OCI-LY1 (cell line): ENCODE measurements at regions not wholly inside any gene's neighbourhood (a gene's known extent, or its start where the extent isn't known, plus 50 kb on each side); places are given as distances from the start of the nearest gene placed in this dataset.

ENCODE experiments used
- H2AFZ ChIP-seq: fragments of 200-600 bp; sonication (generic), shearing (Covaris generic); 2 replicates; pipeline ENCODE4 v1.6.0; 2014; ENCODE audit warnings: antibody characterized with exemption, mild to moderate bottlenecking, low read length
- H3F3A ChIP-seq: fragments of 200-600 bp; sonication (generic), shearing (Covaris generic); 2 replicates; pipeline ENCODE4 v1.6.0; 2014; ENCODE audit warnings: mild to moderate bottlenecking, antibody characterized with exemption, low read length, moderate library complexity; ENCODE audit not compliant: insufficient read depth
- H3K27ac ChIP-seq: fragments of 200-600 bp; sonication (generic); 2 replicates; pipeline ENCODE4 v1.5.1; 2014; ENCODE audit warnings: low read length, mixed run types, mild to moderate bottlenecking, low read depth; ENCODE audit not compliant: poor library complexity, severe bottlenecking
- H3K27me3 ChIP-seq: fragments of 200-600 bp; sonication (generic); 2 replicates; pipeline ENCODE4 v1.6.0; 2014; ENCODE audit warnings: antibody characterized with exemption, mild to moderate bottlenecking, low read length, moderate library complexity; ENCODE audit not compliant: insufficient read depth
- H3K36me3 ChIP-seq: fragments of 200-600 bp; sonication (generic); 2 replicates; pipeline ENCODE4 v1.6.1; 2014; ENCODE audit warnings: mild to moderate bottlenecking, antibody characterized with exemption, low read length, moderate library complexity, mixed read lengths; ENCODE audit not compliant: insufficient read depth
- H3K4me1 ChIP-seq: fragments of 200-600 bp; sonication (generic); 2 replicates; pipeline ENCODE4 v1.5.1; 2014; ENCODE audit warnings: mild to moderate bottlenecking, low read length, moderate library complexity; ENCODE audit not compliant: insufficient read depth, severe bottlenecking
- H3K4me2 ChIP-seq: fragments of 200-600 bp; sonication (generic), shearing (Covaris generic); 2 replicates; pipeline ENCODE4 v1.6.1; 2014; ENCODE audit warnings: low read length
- H3K4me3 ChIP-seq: fragments of 200-600 bp; sonication (generic); 2 replicates; pipeline ENCODE4 v1.5.1; 2014; ENCODE audit warnings: low read length, low read depth, mild to moderate bottlenecking, mixed read lengths; ENCODE audit not compliant: poor library complexity, severe bottlenecking
- H3K79me2 ChIP-seq: fragments of 200-600 bp; shearing (Covaris generic); 2 replicates; pipeline ENCODE4 v1.6.1; 2016; ENCODE audit warnings: mixed run types, low read length, mixed read lengths; ENCODE audit not compliant: insufficient read depth
- H3K9ac ChIP-seq: fragments of 200-600 bp; sonication (generic), shearing (Covaris generic); 2 replicates; pipeline ENCODE4 v1.6.1; 2014; ENCODE audit warnings: mild to moderate bottlenecking, low read length, mixed read lengths
- H3K9me2 ChIP-seq: fragments of 200-600 bp; sonication (generic), shearing (Covaris generic); 2 replicates; pipeline ENCODE4 v1.6.1; 2014; ENCODE audit warnings: low read depth, mild to moderate bottlenecking, low read length, mixed read lengths
- H3K9me3 ChIP-seq: fragments of 200-600 bp; shearing (Covaris generic); 2 replicates; pipeline ENCODE4 v1.6.1; 2014; ENCODE audit warnings: low read length, mixed read lengths
- H4K20me1 ChIP-seq: fragments of 200-600 bp; sonication (generic), shearing (Covaris generic); 2 replicates; pipeline ENCODE4 v1.6.0; 2016; ENCODE audit warnings: mild to moderate bottlenecking, low read length; ENCODE audit not compliant: insufficient read depth
- EZH2 ChIP-seq: fragments of 200-600 bp; sonication (generic), shearing (Covaris generic); IDR thresholded peaks from 2 replicates; pipeline ENCODE4 v1.8.0; 2017; ENCODE audit warnings: borderline replicate concordance, mixed run types, mild to moderate bottlenecking, antibody characterized with exemption, low read length, moderate library complexity, mixed read lengths
- TF ChIP-seq, protein P1 (sequence below): fragments of 200-600 bp; sonication (generic), shearing (Covaris generic); IDR thresholded peaks from 2 replicates; pipeline ENCODE4 v1.5.1; 2017; ENCODE audit warnings: mild to moderate bottlenecking, antibody characterized with exemption, low read length, moderate library complexity, mixed read lengths

GRCh38 chr11:70642266-70642665, 243.9 kb downstream of the CTTN start:
- no peaks in the 10 kb centered on the region for H3K9me2 ChIP-seq
- no peaks in the 10 kb centered on the region for H4K20me1 ChIP-seq

DNA sequence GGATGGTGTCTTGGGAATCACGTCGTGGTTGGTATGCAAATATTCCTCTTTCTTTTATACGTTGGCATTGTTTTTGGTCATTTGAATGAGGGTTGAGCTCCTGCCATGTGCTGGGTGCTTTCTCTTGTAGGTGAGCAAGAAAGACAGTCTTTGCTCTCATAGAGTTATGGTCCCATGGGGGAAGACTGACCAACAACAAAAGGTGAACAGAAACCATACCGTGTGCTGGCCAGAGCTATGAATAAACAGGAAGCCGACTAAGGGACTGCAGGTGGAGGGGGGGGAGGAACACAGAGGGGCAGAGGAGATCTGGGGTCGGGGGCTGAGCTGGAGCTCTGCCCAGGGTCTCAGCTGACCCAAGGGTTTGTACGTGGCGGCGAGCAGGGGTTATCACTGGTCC, 245.3 kb downstream of the CTTN start:
- no peaks in the 10 kb centered on the region for H3K9me3 ChIP-seq
- no peak overlapping the region for H3K27ac ChIP-seq
- TF ChIP-seq, protein P1, sequence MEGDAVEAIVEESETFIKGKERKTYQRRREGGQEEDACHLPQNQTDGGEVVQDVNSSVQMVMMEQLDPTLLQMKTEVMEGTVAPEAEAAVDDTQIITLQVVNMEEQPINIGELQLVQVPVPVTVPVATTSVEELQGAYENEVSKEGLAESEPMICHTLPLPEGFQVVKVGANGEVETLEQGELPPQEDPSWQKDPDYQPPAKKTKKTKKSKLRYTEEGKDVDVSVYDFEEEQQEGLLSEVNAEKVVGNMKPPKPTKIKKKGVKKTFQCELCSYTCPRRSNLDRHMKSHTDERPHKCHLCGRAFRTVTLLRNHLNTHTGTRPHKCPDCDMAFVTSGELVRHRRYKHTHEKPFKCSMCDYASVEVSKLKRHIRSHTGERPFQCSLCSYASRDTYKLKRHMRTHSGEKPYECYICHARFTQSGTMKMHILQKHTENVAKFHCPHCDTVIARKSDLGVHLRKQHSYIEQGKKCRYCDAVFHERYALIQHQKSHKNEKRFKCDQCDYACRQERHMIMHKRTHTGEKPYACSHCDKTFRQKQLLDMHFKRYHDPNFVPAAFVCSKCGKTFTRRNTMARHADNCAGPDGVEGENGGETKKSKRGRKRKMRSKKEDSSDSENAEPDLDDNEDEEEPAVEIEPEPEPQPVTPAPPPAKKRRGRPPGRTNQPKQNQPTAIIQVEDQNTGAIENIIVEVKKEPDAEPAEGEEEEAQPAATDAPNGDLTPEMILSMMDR, result no peak
- peaks cover 13% of the 10 kb centered on the region; the same call in 1 of the 2 replicates for H3K27me3 ChIP-seq
- H4K20me1 ChIP-seq, result no peaks in the 10 kb centered on the region
- no peak overlapping the region for H3K4me2 ChIP-seq
- H3F3A ChIP-seq, result no peaks in the 10 kb centered on the region
- H3K4me3 ChIP-seq, result no peak overlapping the region
- H3K9me2 ChIP-seq, result no peaks in the 10 kb centered on the region
- H3K79me2 ChIP-seq, result no peaks in the 10 kb centered on the region
- H3K9ac ChIP-seq, result no peak overlapping the region
- no peak overlapping the region for H2AFZ ChIP-seq
- no peaks in the 10 kb centered on the region for H3K4me1 ChIP-seq
- H3K36me3 ChIP-seq, result no peaks in the 10 kb centered on the region

More at GRCh38 chr11:70642266-70642665, 243.9 kb downstream of the CTTN start:
- Histone ChIP-seq H3K79me2 (no peaks in the 10 kb centered on the region), H3K9me3 (no peaks in the 10 kb centered on the region), H3K9ac (no peak overlapping the region), H3K36me3 (no peaks in the 10 kb centered on the region), H3K4me2 (no peak overlapping the region), H3K4me1 (no peaks in the 10 kb centered on the region), H3F3A (no peaks in the 10 kb centered on the region), H3K4me3 (no peak overlapping the region), H3K27me3 (peaks cover 13% of the 10 kb centered on the region; the same call in 1 of the 2 replicates), H2AFZ (no peak overlapping the region), H3K27ac (no peak overlapping the region)
- TF ChIP-seq EZH2, result no peak
- TF ChIP-seq, protein P1, result no peak

DNA sequence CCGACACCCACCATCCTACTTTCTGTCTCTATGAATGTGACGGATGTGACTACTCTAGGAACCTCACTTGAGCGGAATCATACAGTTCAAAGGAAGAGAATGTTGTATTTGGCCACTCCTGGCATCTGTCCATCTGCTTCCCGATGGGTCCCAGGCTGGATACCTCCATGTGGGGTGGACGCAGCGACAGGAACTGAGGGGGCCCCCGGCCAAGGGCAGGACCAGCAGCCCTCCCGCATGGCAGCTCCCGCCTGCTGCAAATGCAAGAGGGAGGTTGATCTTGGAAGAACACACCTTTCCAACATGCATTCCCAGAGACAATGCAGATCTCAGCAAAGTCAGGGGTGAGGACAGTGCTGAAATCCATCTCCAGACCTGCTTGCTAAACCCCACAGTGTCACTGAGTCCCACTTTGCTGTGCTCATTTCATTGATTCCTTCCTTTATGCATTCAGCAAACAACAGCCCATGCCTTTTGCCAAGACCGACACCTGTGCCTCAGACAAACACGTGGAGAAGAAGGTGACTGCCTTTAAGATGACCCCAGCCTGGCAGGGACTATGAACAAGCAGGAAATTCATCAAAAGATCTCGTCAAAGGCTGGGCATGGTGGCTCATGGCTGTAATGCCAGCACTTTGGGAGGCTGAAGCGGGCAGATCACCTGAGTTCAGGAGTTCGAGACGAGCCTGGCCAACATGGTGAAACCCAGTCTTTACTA, 246.2 kb downstream of the CTTN start:
- no peak overlapping the region for H3K9ac ChIP-seq
- no peak overlapping the region for H3K27ac ChIP-seq
- no peaks in the 10 kb centered on the region for H3F3A ChIP-seq
- H3K9me2 ChIP-seq, result no peaks in the 10 kb centered on the region
- H2AFZ ChIP-seq, result no peak overlapping the region
- H3K4me2 ChIP-seq, result no peak overlapping the region
- H3K9me3 ChIP-seq, result no peaks in the 10 kb centered on the region
- H3K4me1 ChIP-seq, result no peaks in the 10 kb centered on the region
- no peak overlapping the region for H3K4me3 ChIP-seq
- H3K36me3 ChIP-seq, result no peaks in the 10 kb centered on the region
- no peaks in the 10 kb centered on the region for H3K79me2 ChIP-seq
- TF ChIP-seq EZH2, result no peak
- TF ChIP-seq, protein P1, result no peak
- peaks cover 13% of the 10 kb centered on the region; the same call in 1 of the 2 replicates for H3K27me3 ChIP-seq
- no peaks in the 10 kb centered on the region for H4K20me1 ChIP-seq
